PFSK-1 (cell line): ENCODE measurements at regions not wholly inside any gene's neighbourhood (a gene's known extent, or its start where the extent isn't known, plus 50 kb on each side); places are given as distances from the start of the nearest gene placed in this dataset.

Experiments
- FOXP2 ChIP-seq: optimal IDR thresholded peaks from 2 replicates; pipeline ENCODE3; 2011; ENCODE audit warnings: borderline replicate concordance, control low read depth, inconsistent platforms; ENCODE audit not compliant: insufficient read depth; ENCODE audit errors: extremely low read length, extremely low read depth
- POLR2AphosphoS5 ChIP-seq: IDR thresholded peaks from 2 replicates; pipeline ENCODE4 v1.6.1; 2012; ENCODE audit warnings: low read depth, mild to moderate bottlenecking, control low read depth, low read length, moderate library complexity
- SIN3A ChIP-seq: IDR thresholded peaks from 2 replicates; pipeline ENCODE4 v1.6.1; 2012; ENCODE audit warnings: mild to moderate bottlenecking, low read length, moderate library complexity, borderline replicate concordance; ENCODE audit not compliant: insufficient read depth
- TAF1 ChIP-seq: IDR thresholded peaks from 2 replicates; pipeline ENCODE4 v1.6.1; 2012; ENCODE audit warnings: low read length, control low read depth, borderline replicate concordance; ENCODE audit not compliant: insufficient read depth
- TF ChIP-seq, protein P1 (sequence below), 2 experiments: IDR thresholded peaks; 2 replicates each; pipeline versions ENCODE4 v1.6.1 to v1.8.0; 2011 to 2012; ENCODE audit warnings: low read depth in 2 of 2, low read length in 2 of 2, control low read depth in 1 of 2, inconsistent platforms in 1 of 2, mild to moderate bottlenecking in 1 of 2, moderate library complexity in 1 of 2; ENCODE audit not compliant: insufficient read depth in 1 of 2

- TF ChIP-seq TAF1, result no peak
- TF ChIP-seq POLR2AphosphoS5, result no peak
- no peak for TF ChIP-seq SIN3A
Observed at GRCh38 chr1:229064320-229065168, 206.4 kb upstream of the RAB4A start.

DNA sequence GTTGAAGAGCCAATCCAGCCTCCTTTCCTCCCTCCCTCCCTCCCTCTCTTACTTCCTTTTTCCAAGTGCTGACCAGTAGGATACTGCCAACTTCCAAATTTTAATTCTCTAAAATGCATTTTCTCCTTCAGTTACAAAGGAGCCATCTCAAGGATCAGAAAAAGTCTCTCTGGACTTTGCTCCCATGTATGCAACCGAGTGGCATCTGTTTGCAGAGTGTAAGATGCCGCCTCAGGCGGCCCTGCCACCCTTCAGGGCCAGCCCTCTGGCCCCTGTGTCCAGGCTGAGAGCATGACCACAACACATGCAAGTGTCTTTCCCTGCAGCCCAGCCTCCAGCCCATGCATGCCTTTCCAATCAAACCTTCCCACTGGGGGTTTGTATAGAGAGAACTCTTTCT lies 205.3 kb upstream of the RAB4A start:
- no peak for TF ChIP-seq SIN3A
- TF ChIP-seq, protein P1, sequence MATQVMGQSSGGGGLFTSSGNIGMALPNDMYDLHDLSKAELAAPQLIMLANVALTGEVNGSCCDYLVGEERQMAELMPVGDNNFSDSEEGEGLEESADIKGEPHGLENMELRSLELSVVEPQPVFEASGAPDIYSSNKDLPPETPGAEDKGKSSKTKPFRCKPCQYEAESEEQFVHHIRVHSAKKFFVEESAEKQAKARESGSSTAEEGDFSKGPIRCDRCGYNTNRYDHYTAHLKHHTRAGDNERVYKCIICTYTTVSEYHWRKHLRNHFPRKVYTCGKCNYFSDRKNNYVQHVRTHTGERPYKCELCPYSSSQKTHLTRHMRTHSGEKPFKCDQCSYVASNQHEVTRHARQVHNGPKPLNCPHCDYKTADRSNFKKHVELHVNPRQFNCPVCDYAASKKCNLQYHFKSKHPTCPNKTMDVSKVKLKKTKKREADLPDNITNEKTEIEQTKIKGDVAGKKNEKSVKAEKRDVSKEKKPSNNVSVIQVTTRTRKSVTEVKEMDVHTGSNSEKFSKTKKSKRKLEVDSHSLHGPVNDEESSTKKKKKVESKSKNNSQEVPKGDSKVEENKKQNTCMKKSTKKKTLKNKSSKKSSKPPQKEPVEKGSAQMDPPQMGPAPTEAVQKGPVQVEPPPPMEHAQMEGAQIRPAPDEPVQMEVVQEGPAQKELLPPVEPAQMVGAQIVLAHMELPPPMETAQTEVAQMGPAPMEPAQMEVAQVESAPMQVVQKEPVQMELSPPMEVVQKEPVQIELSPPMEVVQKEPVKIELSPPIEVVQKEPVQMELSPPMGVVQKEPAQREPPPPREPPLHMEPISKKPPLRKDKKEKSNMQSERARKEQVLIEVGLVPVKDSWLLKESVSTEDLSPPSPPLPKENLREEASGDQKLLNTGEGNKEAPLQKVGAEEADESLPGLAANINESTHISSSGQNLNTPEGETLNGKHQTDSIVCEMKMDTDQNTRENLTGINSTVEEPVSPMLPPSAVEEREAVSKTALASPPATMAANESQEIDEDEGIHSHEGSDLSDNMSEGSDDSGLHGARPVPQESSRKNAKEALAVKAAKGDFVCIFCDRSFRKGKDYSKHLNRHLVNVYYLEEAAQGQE (IDR thresholded peaks at IDR 0.05; ENCODE audit: insufficient read depth in 1 of 2, low read depth in 2 of 2, low read length in 2 of 2), result no peak
- TF ChIP-seq POLR2AphosphoS5, result no peak
- no peak for TF ChIP-seq TAF1
- no peak for TF ChIP-seq FOXP2

GRCh38 chr1:229066591-229066990 lies 204.3 kb upstream of the RAB4A start:
- no peak for TF ChIP-seq TAF1
- TF ChIP-seq, protein P1 (IDR thresholded peaks at IDR 0.05; ENCODE audit: insufficient read depth in 1 of 2, low read depth in 2 of 2, low read length in 2 of 2), result no peak
- no peak for TF ChIP-seq SIN3A
- TF ChIP-seq FOXP2, result no peak
- no peak for TF ChIP-seq POLR2AphosphoS5

DNA sequence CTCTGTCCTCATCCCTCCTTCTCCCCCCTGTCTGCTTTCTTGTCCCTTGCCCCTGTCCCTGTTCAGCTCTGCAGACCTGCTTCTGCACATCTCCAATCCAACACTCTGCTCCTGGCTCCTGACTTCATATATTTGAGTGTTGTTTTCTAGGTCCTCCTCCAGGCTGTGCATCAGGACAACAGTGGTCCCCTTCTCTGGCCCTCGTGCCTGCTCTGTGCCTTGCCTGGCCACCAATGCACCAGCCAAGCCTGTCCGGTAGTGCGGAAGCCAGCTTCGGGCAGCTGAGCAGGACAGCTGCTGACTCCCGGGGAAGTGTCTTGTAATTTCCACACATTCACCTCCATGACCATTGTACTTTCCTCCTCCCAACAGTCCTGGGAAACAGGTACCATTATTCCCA lies 203.4 kb upstream of the RAB4A start:
- TF ChIP-seq, protein P1 (IDR thresholded peaks at IDR 0.05; ENCODE audit: insufficient read depth in 1 of 2, low read depth in 2 of 2, low read length in 2 of 2), result no peak
- TF ChIP-seq POLR2AphosphoS5, result no peak
- TF ChIP-seq FOXP2, result no peak
- TF ChIP-seq SIN3A, result no peak
- no peak for TF ChIP-seq TAF1

- TF ChIP-seq TAF1, result no peak
- no peak for TF ChIP-seq SIN3A
- no peak for TF ChIP-seq FOXP2
- TF ChIP-seq, protein P1 (IDR thresholded peaks at IDR 0.05; ENCODE audit: insufficient read depth in 1 of 2, low read depth in 2 of 2, low read length in 2 of 2), result no peak
- TF ChIP-seq POLR2AphosphoS5, result no peak
Observed at GRCh38 chr1:229068270-229068987, 202.5 kb upstream of the RAB4A start.
